GM21529 (cell line): ENCODE measurements at regions not wholly inside any gene's neighbourhood (a gene's known extent, or its start where the extent isn't known, plus 50 kb on each side); places are given as distances from the start of the nearest gene placed in this dataset.
A peak's percentile ranks its signal among the peaks of the same experiment; 100 is the strongest.
"Not testable (repeated sequence)": the region's sequence is repeated elsewhere in the genome, so short reads cannot be mapped to it uniquely, and the experiment has no call there.

Experiments
- ATAC-seq: cut with Tn5 transposase; IDR thresholded peaks from one replicate; pipeline ENCODE4 v1.9.1; 2021; ENCODE audit not compliant: unreplicated experiment

DNA sequence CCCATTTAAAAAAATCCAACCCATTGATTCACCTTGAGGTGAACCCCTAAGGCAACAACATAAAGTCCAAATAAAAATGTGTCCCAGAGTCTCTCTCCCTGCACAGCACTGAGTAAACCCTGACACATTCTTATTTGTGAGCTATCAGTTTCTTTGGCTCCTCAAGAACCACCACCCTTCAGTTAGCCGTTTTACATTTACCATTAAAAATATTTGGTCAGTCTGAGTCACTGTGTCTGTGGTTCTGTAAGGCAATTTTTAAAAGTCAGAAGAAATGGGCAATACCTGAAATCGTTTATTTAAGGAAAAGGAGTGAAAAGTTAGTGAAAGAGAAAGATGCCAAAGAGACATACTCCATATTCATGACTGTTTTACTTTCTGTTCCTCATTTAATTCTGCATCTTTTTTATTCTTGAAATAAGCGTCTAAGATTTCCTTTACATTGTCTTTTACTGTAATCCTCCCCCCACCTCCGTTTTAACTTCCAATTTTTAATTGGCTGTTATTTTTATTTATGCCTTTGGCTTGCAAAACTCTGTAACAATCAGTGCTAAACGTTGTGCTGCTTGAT lies 91.7 kb upstream of the IVNS1ABP start:
- ATAC-seq = no peak

DNA sequence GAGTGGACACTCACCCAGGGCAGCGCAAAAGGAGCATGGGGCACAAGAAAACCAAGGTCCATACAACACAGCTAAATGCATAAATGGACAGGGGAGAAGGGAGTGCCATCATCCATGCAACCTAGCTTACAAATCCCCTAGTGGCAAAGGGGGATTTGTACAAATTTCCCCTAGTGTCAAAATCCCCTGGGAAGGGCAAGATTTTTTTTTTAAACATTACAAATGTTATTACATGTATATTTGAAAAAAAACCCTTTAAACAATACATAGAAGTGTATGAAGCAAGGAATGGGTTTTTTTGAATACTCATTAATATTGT lies 89.6 kb upstream of the IVNS1ABP start:
- ATAC-seq = no peak

DNA sequence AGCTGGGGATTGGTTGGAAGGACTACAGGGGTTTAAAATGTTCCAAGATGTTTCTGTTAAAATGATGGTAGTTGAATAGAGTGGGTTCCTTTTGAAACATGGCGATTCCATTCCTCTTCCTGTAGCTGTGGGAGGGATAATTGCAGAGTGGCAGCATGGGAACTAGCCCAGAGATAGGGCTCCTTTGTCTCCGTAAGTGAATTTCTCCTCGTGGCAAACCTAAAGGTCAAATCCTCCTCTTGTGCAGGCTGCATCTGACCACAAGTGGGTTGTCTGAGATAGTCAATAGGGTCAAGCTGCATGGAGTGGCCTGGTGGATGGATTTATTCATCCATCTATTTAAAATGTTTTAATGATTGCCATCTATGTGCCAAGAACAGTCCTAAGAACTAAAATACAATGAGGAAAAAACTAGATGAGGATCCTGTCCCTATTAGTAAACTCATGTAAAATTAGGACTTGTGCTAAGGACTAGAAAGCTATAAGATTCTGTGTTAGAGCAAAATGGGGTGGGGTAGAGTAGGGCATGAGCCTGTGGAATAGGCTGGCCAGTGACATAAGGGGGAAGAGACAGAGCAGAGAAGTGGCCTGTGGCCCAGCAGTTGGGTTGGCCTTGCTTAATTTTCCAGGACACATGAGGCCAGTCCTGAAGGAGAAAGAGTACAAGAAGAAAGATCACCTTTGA lies 89.1 kb upstream of the IVNS1ABP start:
- ATAC-seq = no peak

DNA sequence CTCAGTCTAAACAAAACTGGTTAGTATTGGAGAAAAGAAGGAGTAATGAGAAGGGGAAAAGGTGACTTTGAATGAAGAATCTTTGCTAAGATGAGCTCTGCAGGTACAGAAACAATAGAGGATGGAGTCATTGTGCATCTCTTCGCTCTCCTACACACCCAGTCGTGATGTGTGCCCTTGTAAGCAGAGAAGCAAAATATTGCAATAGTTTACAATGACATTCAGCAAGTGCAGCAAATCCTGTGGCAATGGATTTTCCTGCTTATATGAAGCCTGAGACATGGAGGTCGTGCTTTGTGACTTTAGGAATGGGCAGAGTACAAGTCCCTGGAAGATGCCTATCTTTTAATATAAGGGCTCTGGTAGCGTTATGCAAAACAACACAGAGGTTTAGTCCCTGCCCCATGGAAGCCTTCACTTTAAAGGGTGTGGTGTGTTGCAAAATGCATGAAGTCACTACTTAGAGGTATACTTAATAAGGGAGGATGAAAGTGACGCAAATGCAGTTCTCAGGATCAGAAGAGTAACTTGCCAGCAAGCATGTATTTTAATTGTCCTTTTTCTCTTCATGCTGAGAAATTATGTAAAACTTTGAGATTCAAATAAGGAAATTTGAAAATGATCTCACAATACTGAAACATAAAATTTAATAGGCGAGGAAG lies 88.0 kb upstream of the IVNS1ABP start:
- ATAC-seq = no peak

DNA sequence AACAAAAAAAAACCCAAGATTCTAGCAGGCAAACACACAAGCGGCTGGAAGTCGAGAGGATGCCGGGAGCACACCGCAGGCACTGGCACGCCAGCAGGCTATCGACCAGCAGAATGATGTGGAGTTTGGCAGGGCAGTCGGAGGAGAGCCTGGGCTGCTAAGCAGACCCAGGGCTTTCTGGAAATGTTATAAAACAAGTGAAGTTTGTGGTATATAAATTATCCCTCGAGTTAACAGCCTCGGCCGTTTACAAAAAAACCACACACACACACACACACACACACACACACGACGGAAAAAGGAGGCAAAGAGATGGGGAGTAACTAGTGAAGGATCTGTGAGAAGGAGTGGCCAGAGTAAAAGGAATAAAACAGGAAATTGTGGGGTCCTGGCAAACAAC lies 87.2 kb upstream of the IVNS1ABP start:
- no peak for ATAC-seq

DNA sequence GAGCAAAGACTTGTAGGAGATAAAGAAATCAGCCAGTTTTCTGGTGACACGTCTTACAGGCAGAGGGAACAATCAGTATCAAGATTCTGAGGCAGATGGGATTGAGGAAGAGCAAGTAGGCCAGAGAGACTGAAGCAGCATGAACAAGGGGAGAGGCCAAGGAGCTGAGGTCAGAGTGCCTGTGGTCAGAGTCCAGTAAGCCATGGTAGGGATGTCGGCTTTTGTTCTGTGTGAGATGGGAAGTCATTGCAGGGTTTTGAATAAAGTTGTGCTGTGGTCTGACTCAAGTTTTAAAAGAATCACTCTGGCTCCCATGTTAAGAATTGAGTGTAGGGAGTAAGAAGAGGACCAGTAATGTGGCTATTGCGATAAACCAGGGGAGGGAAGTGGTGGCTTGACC lies 85.9 kb upstream of the IVNS1ABP start:
- no peak for ATAC-seq

DNA sequence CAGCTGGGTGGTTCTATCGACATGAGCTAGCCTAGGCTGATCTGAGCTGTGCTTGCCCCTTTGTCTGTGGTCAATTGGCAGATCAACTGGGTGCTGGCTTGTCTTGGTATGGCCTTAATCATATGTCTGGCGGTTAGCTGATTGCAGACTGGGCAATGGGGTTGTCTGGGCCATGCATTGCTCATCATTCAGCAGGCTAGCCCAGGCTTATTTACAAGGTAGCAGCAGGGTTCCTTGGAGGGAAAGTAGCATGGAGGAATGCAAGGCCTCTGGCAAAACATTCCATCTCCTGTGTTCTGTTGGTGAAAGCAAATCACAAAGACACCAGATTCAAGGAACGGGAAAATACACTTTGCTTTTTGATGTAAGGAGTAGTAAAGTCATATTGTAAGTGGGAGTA lies 84.0 kb upstream of the IVNS1ABP start:
- no peak for ATAC-seq

DNA sequence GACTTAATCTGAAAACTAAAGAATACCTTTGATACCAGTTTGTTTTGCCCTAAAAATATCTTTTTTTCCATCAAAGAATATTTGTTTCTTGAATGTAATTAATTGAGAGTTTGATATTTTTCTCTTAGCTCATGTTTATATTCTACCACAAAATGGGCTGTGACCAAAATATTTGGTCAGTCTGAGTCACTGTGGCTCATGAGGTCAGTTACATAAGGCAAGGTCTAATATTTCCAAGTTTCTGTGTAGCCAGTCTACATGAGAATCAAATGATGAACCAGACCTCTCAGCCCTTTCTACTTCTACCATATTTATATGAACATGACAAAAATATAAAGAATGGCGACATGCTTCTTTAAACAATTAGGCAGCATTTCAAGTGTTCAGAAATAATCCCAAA lies 83.0 kb upstream of the IVNS1ABP start:
- no peak for ATAC-seq

DNA sequence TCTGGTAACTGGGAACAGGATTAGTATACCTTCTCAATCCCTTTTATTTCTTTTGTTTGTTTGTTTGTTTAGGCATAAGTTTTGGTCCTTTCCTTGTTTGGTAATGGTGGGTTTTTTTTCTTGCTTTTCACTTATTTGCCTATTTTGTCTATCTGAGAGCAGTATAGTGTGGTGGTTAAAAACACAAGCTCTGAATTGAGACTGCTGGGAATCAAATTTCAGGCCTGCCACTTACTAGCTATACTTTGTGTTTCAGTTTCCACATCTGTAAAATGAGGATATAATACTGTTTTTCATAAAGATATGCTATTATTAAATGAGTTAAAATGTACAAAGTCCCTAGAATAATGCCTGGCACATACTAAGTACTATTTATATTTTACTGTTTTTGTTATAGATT lies 81.6 kb upstream of the IVNS1ABP start:
- ATAC-seq = peak; percentile 61

DNA sequence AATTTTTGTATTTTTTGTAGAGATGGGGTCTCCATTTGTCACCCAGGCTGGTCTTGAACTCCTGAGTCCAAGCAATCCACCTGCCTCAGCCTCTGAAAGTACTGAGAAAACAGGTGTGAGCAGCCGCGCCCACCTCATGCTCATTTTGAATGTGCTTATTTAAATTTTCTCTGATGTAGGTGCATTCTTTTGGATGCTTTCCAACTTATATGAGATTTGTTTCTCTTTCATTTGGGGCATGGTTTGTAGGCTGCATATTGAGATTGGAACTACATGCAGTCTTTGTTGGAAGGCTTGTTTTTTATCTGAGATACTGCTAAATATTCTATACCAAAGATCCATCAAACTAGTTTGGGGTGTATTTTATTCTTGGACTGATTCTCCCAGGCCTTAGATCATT lies 81.0 kb upstream of the IVNS1ABP start:
- ATAC-seq = no peak

DNA sequence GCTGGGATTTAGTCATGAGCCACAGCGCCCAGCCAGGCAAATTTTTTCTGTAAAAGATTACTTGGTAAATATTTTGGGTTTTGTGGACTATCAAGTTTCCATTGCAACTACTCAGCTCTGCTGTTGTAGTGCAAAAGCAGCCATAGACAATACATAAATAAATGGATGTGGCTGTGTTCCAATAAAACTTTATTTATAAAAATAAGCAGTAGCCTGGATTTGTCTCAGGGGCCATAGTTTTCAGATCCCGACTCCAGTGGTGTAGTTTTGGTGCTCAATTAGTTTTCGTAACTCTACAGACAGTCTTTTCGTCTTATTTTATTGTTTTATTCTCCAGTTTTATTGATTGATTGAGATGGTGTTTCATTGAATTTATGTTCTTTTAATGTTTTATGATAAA lies 80.1 kb upstream of the IVNS1ABP start:
- no peak for ATAC-seq

DNA sequence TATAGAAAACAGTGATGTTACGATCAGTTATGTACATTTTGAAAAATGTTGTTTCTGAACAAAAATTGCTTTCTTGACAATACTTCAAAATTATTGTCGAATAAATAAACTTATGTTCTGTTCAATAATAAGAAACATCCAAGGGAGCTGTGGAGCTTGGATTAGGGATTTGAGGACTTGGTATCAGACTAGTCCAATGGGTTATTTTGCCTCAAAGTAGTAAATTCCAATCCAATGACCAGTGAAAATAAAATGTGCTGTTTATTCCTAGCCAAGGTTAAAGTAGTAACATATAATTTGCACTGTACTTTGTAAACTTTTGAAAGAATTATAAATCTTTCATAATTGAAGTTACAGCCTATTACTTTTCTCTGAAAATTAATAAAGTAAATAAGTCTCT lies 79.1 kb upstream of the IVNS1ABP start:
- ATAC-seq = no peak

DNA sequence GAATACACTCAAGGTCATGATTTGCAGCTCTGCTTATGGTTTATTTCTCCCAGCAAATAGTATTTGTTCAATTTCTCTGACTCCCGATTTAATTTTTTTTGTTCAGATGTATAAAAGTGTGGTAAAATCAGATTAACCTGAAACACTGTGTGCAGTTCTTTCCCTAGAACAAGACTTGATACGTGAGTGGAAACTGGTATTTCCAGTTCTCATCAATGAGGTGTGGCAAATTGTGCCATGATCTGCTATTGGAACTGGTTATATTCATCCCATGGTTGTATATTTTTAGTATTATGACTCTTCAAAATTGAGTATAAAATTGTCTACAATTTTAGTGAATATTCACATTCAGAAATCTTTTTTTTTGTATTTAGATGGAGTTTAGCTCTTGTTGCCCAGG lies 76.8 kb upstream of the IVNS1ABP start:
- no peak for ATAC-seq

DNA sequence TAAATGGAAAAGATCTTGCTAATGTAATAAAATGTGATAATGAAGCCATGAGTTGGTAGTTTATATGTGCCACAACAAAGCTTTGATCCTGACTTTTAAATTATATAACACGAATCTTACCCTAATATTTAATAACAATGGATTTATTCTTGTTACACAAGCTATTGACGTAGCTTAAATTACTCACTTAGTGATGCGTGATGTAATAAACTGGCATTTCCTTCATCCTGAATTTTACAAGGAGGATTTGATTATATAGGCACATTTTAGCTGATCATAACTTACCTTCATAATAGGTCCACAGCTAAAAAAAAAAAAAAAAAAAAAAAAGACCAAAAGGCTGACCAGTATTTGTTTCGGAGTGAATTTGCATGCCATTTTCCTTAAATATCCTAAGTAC lies 76.2 kb upstream of the IVNS1ABP start:
- ATAC-seq = no peak

DNA sequence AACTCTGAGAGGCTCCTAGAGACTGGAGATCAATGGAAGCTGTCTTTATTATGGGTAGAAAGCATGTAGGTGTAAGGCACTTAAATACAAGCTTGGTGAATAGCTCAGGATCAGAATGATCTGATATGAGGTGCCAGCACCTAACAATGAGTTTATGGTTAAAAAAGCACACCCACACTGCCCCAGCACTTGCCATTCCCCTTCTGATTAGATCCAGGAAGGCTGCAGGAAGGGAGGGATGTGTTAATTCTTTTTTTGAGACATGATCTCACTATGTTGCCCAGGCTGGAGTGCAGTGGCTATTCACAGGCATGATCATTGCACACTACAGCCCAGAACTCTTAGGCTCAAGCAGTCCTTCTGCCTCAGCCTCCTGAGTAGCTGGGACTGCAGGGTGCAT lies 71.8 kb upstream of the IVNS1ABP start:
- ATAC-seq = no peak

DNA sequence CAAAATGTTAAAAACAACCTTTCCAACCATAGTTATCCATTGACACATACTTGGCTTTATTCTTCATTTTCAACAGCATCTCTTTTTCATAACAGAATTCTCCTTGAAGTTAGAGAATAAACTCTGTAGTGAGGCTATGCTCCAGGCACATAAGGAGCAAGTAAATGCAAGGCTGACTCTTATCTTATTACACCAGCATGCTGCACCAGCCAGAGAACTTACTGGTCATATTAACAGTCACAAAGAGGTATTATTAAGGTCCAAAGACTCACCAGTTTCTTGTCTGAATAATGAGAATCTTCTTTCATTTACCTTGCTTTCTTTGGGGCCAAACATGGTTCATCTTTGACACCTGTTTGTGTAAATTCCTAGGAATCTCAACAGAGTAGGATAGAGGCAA lies 71.3 kb upstream of the IVNS1ABP start:
- ATAC-seq = no peak

DNA sequence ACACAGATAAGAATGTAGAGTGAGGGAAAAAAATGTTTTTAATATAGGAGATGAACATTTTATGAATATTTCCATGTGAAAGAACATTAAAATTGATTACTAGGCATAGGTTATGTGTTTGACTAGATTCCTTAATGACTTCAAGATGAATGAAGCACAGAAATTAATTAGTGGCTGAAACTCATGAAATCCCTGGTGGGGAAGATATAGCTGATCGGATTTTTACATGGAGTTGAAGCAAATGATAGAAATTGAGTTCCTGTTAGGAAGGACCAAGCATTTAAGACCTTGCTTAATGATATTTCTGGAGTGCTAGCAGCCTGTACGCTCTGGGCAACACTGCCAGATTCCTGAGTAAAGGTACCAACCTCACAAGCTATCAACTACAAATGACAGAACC lies 68.9 kb upstream of the IVNS1ABP start:
- ATAC-seq = no peak

DNA sequence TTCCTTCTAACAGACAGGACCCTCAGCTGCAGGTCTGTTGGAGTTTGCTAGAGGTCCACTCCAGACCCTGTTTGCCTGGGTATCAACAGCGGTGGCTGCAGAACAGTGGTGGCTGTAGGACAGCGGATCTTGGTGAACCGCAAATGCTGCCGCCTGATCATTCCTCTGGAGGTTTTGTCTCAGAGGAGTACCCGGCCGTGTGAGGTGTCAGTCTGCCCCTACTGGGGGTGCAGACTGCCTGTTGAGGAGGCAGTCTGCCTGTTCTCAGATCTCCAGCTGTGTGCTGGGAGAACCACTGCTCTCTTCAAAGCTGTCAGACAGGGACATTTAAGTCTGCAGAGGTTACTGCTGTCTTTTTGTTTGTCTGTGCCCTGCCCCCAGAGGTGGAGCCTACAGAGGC lies 66.8 kb upstream of the IVNS1ABP start:
- ATAC-seq = not testable (repeated sequence)

DNA sequence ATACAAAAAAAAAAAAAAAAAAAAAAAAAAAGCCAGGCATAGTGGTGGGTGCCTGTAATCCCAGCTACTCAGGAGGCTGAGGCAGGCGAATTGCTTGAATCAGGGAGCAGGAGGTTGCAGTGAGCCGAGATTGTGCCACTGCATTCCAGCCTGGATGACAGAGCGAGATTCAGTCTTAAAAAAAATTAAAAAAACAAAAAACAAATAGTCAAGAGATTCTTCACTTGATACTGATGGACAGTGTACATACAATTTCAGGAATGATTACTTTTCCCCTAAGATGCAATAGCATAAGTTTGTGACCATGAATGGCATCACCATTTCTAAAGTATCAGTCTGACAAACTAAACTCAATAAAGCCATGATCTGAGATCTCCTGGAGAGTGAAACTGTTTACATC lies 60.8 kb upstream of the IVNS1ABP start:
- no peak for ATAC-seq

DNA sequence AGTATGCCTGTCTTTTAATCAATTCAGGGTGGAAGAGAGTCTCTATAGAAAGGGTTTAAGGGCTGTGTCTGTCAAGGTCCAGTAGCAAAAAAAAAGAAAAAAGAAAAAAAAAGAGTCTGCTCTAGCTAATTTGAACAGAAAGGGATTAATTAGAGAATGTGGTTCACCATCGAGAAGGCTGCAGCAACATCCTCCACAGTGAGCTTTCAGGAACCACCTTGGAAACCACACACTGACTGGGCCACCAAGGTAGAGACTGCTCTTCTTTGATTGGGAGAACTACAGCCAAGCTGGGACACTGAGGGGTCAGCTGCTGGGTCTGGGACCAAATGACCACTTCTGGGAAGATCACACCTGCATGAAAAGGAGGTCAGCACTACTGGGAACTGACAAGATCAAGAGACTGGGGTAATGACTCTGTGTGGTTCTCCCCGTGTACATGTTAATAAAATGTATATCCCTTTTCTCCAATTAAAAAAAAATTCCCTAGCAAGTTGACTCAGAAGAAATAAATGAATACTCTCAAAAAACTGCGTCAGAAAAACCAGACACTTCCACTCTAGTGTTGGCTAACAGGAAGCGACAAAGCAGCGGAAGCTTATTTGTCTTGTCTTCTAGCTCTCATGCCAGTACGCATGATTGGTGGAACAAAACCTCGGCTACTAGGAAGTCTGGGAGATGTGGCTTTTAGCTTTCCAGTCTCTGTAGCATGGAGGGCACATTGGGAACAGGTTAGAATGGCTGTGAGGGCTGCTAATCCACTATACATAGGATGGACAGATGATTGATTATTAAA lies 60.0 kb upstream of the IVNS1ABP start:
- ATAC-seq = no peak

DNA sequence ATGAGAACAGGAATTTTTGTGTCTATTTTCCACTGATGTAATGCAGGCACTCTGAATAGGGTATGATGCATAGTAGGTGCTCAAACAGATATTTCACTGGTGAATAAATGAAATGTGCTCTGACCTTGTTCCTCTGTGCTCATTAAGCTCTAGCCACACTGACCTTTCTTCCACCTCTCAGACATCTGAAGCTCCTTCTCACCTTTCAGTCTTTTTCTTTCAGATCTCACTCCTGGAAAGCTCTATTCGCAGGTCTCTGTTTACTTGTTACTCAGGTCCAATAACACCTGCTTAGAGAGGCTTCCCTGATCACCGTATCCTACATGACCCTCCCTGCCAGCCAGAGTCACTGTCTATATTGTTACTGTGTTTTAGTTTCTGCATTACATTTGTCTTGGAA lies 59.2 kb upstream of the IVNS1ABP start:
- no peak for ATAC-seq

DNA sequence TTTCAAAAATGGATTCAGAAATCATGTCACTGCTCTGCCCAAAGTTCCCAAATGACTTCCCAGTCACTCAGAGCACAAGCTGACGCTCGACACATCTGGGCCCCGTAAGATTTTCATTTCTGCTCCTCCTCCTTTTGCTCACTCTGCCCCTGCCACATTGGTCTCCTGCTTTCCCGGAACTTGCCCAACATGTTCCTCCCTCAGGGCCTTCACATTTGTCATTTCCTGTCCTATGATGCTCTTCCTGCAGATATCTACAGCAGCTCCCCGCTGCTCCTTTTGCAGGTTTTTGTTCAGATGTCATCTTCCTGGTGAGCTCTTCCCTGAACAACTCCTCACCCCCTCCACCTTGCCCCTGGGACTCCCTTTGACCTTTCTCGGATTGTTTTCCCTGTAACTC lies 58.5 kb upstream of the IVNS1ABP start:
- ATAC-seq = no peak
